Left ventricle myocardium inferior (tissue), 1 donor: ENCODE measurements at regions not wholly inside any gene's neighbourhood (a gene's known extent, or its start where the extent isn't known, plus 50 kb on each side); places are given as distances from the start of the nearest gene placed in this dataset.

Experiments
- DNase-seq: peaks from one replicate; pipeline ENCODE4 v3.0.0-alpha.2; 2020
- H3K27ac ChIP-seq: fragments of 200-600 bp; replicated peaks from 2 replicates; pipeline ENCODE4 v1.8.0; 2021
- H3K27me3 ChIP-seq: fragments of 200-600 bp; 2 replicates; pipeline ENCODE4 v1.8.0; 2021; ENCODE audit warnings: low read depth
- H3K36me3 ChIP-seq: fragments of 200-600 bp; 2 replicates; pipeline ENCODE4 v1.8.0; 2021
- H3K4me1 ChIP-seq: fragments of 200-600 bp; 2 replicates; pipeline ENCODE4 v1.8.0; 2021
- H3K4me3 ChIP-seq: fragments of 200-600 bp; 2 replicates; pipeline ENCODE4 v1.8.0; 2021; ENCODE audit warnings: mild to moderate bottlenecking, moderate library complexity
- H3K9me3 ChIP-seq: fragments of 200-600 bp; replicated peaks from 2 replicates; pipeline ENCODE4 v1.8.0; 2021
- intact Hi-C: fragments of 100-400 bp; cut with micrococcal nuclease; formaldehyde crosslinking; loops from one replicate; pipeline ENCODE4 v1.11.0; 2022
- TF ChIP-seq, protein P1 (sequence below): fragments of 200-600 bp; IDR thresholded peaks from 2 replicates; pipeline ENCODE4 v1.8.0; 2021; ENCODE audit warnings: antibody characterized with exemption, mild to moderate bottlenecking, borderline replicate concordance
- donor health status: DM: no; HTN: yes; CAD: no; lungs with severe emphysema.

DNA sequence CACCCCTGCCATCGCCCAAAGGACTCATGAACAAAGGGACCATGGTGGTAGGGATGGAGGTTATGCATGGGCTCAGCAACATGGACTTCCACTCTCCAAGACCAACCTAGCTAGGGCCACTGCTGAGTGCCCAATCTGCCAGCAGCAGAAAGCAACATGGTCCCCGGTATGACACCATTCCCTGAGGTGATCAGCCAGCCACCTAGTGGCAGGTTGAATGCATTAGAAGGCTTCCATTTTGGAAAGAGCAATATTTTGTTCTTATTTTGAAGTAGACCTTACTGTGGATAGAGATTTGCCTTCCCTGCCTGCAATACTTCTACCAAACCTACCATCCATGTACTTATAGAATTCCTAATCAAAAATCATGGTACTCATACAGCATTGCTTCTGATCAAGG lies 99.8 kb downstream of the METTL4 start:
- Histone ChIP-seq H3K27me3 (no peaks in the 10 kb centered on the region), H3K4me1 (no peaks in the 10 kb centered on the region), H3K27ac (no peak overlapping the region), H3K9me3 (no peaks in the 10 kb centered on the region), H3K36me3 (no peaks in the 10 kb centered on the region), H3K4me3 (no peak overlapping the region)
- no peak for DNase-seq
- intact Hi-C loops = no loop called here
- TF ChIP-seq, protein P1, sequence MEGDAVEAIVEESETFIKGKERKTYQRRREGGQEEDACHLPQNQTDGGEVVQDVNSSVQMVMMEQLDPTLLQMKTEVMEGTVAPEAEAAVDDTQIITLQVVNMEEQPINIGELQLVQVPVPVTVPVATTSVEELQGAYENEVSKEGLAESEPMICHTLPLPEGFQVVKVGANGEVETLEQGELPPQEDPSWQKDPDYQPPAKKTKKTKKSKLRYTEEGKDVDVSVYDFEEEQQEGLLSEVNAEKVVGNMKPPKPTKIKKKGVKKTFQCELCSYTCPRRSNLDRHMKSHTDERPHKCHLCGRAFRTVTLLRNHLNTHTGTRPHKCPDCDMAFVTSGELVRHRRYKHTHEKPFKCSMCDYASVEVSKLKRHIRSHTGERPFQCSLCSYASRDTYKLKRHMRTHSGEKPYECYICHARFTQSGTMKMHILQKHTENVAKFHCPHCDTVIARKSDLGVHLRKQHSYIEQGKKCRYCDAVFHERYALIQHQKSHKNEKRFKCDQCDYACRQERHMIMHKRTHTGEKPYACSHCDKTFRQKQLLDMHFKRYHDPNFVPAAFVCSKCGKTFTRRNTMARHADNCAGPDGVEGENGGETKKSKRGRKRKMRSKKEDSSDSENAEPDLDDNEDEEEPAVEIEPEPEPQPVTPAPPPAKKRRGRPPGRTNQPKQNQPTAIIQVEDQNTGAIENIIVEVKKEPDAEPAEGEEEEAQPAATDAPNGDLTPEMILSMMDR = no peak

DNA sequence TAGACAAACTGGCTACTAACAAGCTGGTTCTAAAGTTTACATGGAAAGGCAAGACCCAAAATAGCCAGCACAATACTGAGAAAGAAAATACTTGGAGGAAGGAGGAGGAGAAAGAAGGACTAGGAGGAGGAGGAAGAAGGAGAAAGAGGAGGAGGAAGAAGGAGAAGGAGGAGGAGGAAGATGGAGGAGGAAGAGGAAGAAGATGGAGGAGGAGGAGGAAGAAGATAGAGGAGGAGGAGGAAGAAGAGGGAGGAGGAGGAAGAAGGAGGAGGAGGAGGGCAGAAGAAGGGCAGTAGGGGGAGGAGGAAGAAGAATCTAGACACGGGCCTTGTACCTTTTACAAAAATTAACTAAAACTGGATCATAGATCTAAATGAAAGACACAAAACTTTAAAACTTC lies 92.6 kb downstream of the METTL4 start:
- H3K36me3 ChIP-seq = no peaks in the 10 kb centered on the region
- no peak overlapping the region for H3K27ac ChIP-seq
- no peak for DNase-seq
- no peak overlapping the region for H3K4me3 ChIP-seq
- intact Hi-C loops = no loop called here
- H3K4me1 ChIP-seq = no peaks in the 10 kb centered on the region
- no peaks in the 10 kb centered on the region for H3K27me3 ChIP-seq
- TF ChIP-seq, protein P1 = no peak
- H3K9me3 ChIP-seq = no peaks in the 10 kb centered on the region

DNA sequence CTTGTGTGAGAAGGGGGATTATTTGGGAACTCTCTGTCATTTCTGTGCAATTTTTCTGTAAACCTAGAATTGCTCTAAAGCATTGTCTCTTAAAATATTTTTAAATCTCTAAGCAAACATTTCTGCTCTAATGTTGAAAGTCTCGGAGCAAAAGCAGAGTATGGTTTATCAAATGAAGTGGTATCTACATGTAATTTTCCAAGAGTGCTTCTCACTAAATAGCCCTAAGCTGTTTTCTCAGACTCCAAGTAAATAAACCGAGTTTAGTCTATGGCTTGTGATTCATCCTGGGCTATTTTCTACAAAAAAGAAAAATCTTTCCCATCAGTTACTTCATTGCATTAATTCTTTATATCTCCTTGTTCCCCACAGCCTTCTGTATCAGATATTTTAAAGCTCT lies 90.8 kb downstream of the METTL4 start:
- Histone ChIP-seq H3K4me1 (no peaks in the 10 kb centered on the region), H3K27me3 (no peaks in the 10 kb centered on the region), H3K4me3 (no peak overlapping the region), H3K9me3 (no peaks in the 10 kb centered on the region), H3K27ac (no peak overlapping the region), H3K36me3 (no peaks in the 10 kb centered on the region)
- intact Hi-C loops = no loop called here
- TF ChIP-seq, protein P1 = no peak
- no peak for DNase-seq

DNA sequence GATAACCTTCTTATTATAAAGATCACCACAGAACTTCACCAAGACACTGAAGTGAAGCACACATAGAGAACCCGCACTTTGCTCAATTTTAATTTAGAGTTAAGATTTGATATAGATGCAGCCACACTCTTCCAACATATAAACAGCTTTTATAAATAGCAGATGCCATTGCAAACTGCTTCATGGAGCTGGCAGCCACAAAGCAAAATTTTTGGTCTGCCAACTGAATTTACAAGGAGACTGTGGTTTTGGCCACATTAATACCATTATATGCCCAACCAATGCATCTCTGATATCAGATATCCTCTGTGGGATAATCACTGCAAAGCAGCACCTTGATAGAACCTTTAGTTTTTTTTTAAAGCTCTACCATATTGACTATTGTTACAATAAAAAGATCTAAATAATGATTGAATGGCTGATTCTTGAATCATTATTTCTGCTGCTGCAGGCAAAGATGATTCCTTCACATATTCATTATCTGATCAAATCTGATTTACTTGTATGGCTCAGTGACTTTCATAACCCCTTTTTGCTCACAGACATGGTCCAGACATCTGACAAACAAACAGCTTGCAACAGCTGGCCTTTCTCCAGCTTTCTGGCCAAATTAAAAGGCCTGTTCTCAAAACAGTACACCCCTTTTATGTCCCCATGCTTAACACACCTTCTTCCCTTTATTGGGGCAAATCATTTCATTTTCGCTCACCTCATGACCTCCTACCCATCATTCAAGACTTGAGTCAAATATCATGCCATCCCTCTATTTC lies 88.4 kb downstream of the METTL4 start:
- Histone ChIP-seq H3K36me3 (no peaks in the 10 kb centered on the region), H3K4me1 (no peaks in the 10 kb centered on the region), H3K9me3 (no peaks in the 10 kb centered on the region), H3K27me3 (no peaks in the 10 kb centered on the region), H3K4me3 (no peak overlapping the region), H3K27ac (no peak overlapping the region)
- no peak for DNase-seq
- TF ChIP-seq, protein P1 = no peak
- intact Hi-C loops = no loop called here

DNA sequence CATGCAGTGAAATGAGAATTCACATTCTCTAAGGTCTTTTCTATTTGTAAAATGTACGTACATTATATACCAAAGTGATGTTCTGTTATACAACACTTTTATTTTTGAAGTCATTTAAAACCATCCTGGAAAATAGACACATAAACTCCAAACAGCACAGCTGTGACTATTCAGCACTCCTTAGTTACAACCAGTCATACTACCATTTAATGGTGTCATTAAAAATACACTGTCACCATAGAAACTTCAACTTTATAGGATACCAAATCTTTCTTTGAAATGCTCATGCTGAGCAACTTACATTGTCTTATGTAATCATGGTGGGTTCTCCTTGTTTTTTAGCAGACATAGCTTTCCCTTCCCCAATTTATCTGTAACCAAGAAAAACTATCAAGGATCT lies 85.3 kb downstream of the METTL4 start:
- H3K4me3 ChIP-seq = no peak overlapping the region
- no peaks in the 10 kb centered on the region for H3K27me3 ChIP-seq
- intact Hi-C loops = no loop called here
- H3K27ac ChIP-seq = no peak overlapping the region
- no peaks in the 10 kb centered on the region for H3K4me1 ChIP-seq
- DNase-seq = no peak
- H3K36me3 ChIP-seq = no peaks in the 10 kb centered on the region
- TF ChIP-seq, protein P1 = no peak
- no peaks in the 10 kb centered on the region for H3K9me3 ChIP-seq
